AG10803 (cell line): ENCODE measurements at regions not wholly inside any gene's neighbourhood (a gene's known extent, or its start where the extent isn't known, plus 50 kb on each side); places are given as distances from the start of the nearest gene placed in this dataset.

ENCODE experiments used
- DNase-seq: peaks from one replicate; pipeline ENCODE4 v3.0.0; 2010; ENCODE audit warnings: low read depth
- H3K4me3 ChIP-seq: 2 replicates; pipeline ENCODE4 v1.5.1; 2011; ENCODE audit warnings: mild to moderate bottlenecking, low read length, control low read depth
- CTCF ChIP-seq: conservative IDR thresholded peaks from 2 replicates; pipeline ENCODE4 v1.5.1; 2011; ENCODE audit warnings: mild to moderate bottlenecking, low read length, control low read depth, inconsistent platforms

GRCh38 chr2:81078102-81078501 is 773.5 kb upstream of the LRRTM1 start:
- no peak for DNase-seq
- no peak for TF ChIP-seq CTCF
- H3K4me3 ChIP-seq: no peak overlapping the region

- no peak for TF ChIP-seq CTCF
- no peak for DNase-seq
- no peak overlapping the region for H3K4me3 ChIP-seq
Observed at GRCh38 chr2:81077396-81077795, 772.8 kb upstream of the LRRTM1 start.

DNA sequence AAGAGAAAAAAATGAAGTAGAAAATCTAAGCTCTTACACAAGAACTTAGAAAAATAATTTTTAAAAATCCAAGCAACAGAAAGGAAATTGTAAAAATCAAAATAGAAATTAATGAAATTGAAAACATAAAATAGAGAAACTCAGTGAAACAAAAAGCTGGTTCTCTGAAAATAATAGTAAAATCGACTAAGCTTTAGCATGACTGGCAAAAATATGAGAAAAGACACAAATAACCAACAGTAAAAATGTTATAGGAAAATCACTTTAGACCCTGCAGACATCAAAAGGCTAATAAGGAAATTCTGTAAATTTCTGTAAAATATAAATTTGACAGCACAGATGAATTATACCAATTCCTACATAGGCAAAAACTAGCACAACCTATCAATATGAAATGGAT is 768.9 kb upstream of the LRRTM1 start:
- TF ChIP-seq CTCF: no peak
- H3K4me3 ChIP-seq: no peak overlapping the region
- DNase-seq: no peak

DNA sequence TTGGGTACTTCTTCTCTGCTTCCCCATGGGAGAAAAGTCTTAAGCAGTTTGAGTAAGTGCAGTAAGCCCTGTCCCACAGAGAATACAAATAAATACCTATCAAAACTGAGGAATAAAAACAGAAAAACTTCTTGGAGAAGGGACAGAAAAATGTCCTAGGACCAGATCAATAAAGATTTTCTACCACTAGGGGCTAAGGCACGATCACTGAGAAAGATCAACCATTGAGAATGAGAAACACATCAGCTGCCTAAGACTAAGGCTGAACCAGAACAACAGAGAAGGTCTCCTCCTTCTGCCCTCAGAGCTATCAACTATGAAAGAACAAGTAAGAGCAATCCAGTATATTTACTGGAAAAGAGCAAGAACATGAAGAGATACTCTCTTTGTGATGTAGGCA is 763.6 kb upstream of the LRRTM1 start:
- no peak for TF ChIP-seq CTCF
- H3K4me3 ChIP-seq: no peak overlapping the region
- DNase-seq: no peak

DNA sequence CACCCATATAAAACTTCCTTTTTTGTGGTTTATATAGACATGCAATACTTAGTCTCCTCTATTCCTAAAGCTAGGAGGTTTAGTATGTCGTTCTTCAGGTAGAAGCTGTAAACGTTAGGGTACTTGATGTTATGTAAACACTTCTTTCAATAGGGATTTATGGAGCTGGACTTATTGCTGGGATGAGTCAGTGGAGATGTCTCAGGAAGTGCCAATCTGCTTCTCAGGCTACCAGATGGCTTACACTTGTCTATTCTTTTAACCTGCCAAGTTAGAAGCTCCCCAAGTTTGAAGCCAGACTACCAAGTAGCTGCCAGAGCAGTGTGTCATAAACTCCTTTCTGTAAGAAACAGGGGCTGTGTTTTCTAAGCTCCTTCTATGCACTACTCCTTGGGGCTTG is 756.5 kb upstream of the LRRTM1 start:
- no peak for DNase-seq
- no peak for TF ChIP-seq CTCF
- no peak overlapping the region for H3K4me3 ChIP-seq

- H3K4me3 ChIP-seq: no peak overlapping the region
- no peak for DNase-seq
- TF ChIP-seq CTCF: no peak
Observed at GRCh38 chr2:81050580-81051095, 746.1 kb upstream of the LRRTM1 start.

GRCh38 chr2:81043681-81044080 is 739.1 kb upstream of the LRRTM1 start:
- DNase-seq: no peak
- TF ChIP-seq CTCF: no peak
- H3K4me3 ChIP-seq: no peak overlapping the region
